ENCODE measurements at regions not wholly inside any gene's neighbourhood (a gene's known extent, or its start where the extent isn't known, plus 50 kb on each side); places are given as distances from the start of the nearest gene placed in this dataset.

- CTCF ChIA-PET = no interaction called here
- POLR2A ChIA-PET = no interaction called here
- no peak for TF ChIP-seq CTCF (IDR thresholded peaks at IDR 0.05; ENCODE audit: control extremely low read depth, extremely low read depth, low read depth, missing control alignments)
- DNase-seq (ENCODE audit: extremely low spot score) = no peak
These were observed 192.3 kb upstream of the SALL1 start for GRCh38 chr16:51343411-51343810.

GRCh38 chr16:51341204-51341603 is 190.1 kb upstream of the SALL1 start:
- ChIA-PET CTCF (interaction anchor here (1.1 kb wide), 1 partner anchor 36 kb away, joined by 3 read pairs; no protein-coding TSS in a partner anchor), POLR2A (no interaction called here)
- DNase-seq (ENCODE audit: extremely low spot score) = no peak
- no peak for TF ChIP-seq CTCF (IDR thresholded peaks at IDR 0.05; ENCODE audit: control extremely low read depth, extremely low read depth, low read depth, missing control alignments)

GRCh38 chr16:51337662-51338061 is 186.6 kb upstream of the SALL1 start:
- ChIA-PET CTCF (no interaction called here), POLR2A (no interaction called here)
- no peak for TF ChIP-seq CTCF (IDR thresholded peaks at IDR 0.05; ENCODE audit: control extremely low read depth, extremely low read depth, low read depth, missing control alignments)
- no peak for DNase-seq (ENCODE audit: extremely low spot score)

GRCh38 chr16:51328733-51329132 is 177.7 kb upstream of the SALL1 start:
- TF ChIP-seq CTCF (IDR thresholded peaks at IDR 0.05; ENCODE audit: control extremely low read depth, extremely low read depth, low read depth, missing control alignments) = no peak
- DNase-seq (ENCODE audit: extremely low spot score) = no peak
- ChIA-PET POLR2A (no interaction called here), CTCF (no interaction called here)

- TF ChIP-seq CTCF (IDR thresholded peaks at IDR 0.05; ENCODE audit: control extremely low read depth, extremely low read depth, low read depth, missing control alignments) = no peak
- CTCF ChIA-PET = interaction anchor here (0.8 kb wide), 1 partner anchor 8 kb away, joined by 3 read pairs; no protein-coding TSS in a partner anchor
- DNase-seq (ENCODE audit: extremely low spot score) = no peak
- POLR2A ChIA-PET = no interaction called here
These were observed 175.9 kb upstream of the SALL1 start for GRCh38 chr16:51327001-51327400.

- POLR2A ChIA-PET = no interaction called here
- no peak for TF ChIP-seq CTCF (IDR thresholded peaks at IDR 0.05; ENCODE audit: control extremely low read depth, extremely low read depth, low read depth, missing control alignments)
- no peak for DNase-seq (ENCODE audit: extremely low spot score)
- CTCF ChIA-PET = interaction anchor here (0.8 kb wide), 1 partner anchor 7 kb away, joined by 3 read pairs; no protein-coding TSS in a partner anchor
These were observed 175.2 kb upstream of the SALL1 start for GRCh38 chr16:51326131-51326856.

All from GM10248 (cell line).